GM18858 (cell line): ENCODE measurements at regions not wholly inside any gene's neighbourhood (a gene's known extent, or its start where the extent isn't known, plus 50 kb on each side); places are given as distances from the start of the nearest gene placed in this dataset.
"Not testable (repeated sequence)": the region's sequence is repeated elsewhere in the genome, so short reads cannot be mapped to it uniquely, and the experiment has no call there.

ENCODE experiments used
- ATAC-seq: cut with Tn5 transposase; IDR thresholded peaks from one replicate; pipeline ENCODE4 v1.9.1; 2021; ENCODE audit not compliant: unreplicated experiment

- no peak for ATAC-seq
Observed at GRCh38 chr2:193841384-193842150, 1646.8 kb upstream of the TMEFF2 start.

DNA sequence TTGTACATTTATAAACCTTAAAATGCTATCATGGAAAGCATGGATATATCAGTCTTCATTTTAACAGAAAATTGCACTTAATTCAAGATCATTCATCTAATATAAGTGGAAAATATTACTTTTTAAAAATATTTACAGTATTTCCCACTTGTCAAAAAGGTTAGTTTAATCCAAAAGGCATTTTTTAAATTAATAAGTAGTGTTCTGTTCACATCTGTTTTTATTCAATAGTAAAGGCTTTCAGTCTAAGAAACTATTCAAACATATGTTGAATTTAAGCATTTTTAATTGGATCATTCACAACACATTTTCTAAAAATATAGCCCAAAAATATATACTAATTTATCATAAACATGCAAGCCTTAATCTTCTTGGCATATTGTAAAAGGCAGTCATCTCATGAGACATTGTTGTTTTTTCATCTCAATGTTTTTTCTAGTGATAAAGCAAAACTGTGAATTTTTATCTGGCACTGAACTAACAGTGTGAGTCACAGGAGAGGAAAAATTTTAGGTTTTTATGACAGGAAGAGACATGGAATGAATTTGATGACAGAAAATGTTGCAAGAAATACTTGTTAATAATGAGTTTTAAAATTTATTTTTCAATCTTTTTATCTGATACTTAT is 1642.5 kb upstream of the TMEFF2 start:
- no peak for ATAC-seq

- not testable (repeated sequence) for ATAC-seq
Observed at GRCh38 chr2:193836424-193837006, 1641.8 kb upstream of the TMEFF2 start.

DNA sequence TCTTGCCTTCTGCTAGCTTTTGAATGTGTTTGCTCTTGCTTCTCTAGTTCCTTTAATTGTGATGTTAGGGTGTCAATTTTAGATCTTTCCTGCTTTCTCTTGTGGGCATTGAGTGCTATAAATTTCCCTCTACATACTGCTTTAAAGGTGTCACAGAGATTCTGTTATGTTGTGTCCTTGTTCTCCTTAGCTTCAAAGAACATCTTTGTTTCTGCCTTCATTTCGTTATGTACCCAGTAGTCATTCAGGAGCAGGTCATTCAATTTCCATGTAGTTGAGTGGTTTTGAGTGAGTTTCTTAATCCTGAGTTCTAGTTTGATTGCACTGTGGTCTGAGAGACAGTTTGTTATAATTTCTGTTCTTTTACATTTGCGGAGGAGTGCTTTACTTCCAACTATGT is 1639.2 kb upstream of the TMEFF2 start:
- not testable (repeated sequence) for ATAC-seq

- no peak for ATAC-seq
Observed at GRCh38 chr2:193824474-193824873, 1629.7 kb upstream of the TMEFF2 start.

GRCh38 chr2:193818801-193819499 is 1624.2 kb upstream of the TMEFF2 start:
- no peak for ATAC-seq

DNA sequence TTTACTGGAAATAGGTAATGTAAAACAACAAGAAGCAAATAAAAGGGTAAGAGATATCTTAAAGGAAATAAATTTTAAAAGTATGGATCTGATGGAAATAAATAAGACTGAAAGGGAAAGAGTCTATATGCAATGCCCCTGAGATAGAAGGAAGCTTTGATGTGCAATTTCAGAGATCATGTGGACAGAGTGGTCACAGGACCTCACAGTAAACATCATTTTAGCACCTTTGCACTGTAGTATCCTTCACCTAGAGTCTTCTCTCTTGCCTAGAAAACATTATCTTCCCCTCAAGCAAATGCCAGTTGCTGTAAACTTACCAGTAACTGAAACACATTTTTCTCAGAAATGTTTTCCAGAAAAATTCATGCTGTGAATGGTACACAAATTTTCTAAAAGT is 1621.3 kb upstream of the TMEFF2 start:
- no peak for ATAC-seq

DNA sequence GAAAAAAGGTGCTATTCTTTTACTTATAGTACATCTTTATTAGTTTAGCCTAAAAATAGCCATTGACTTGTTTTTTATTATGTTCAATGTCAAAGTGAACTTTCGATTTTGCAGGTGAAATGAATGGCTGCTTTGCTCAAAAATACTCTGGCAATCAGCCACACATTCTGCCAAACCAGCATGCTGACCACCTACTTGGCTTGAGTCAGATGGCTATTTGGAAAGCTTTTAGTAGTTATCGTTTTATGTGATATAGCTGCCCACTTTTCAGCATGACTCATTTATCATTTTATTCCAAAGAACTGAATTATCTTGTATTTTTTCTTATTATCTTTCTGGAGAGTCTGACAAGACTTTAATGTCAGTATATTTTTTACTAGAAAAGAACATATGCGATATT is 1615.8 kb upstream of the TMEFF2 start:
- no peak for ATAC-seq

GRCh38 chr2:193808877-193809276 is 1614.1 kb upstream of the TMEFF2 start:
- ATAC-seq = no peak

DNA sequence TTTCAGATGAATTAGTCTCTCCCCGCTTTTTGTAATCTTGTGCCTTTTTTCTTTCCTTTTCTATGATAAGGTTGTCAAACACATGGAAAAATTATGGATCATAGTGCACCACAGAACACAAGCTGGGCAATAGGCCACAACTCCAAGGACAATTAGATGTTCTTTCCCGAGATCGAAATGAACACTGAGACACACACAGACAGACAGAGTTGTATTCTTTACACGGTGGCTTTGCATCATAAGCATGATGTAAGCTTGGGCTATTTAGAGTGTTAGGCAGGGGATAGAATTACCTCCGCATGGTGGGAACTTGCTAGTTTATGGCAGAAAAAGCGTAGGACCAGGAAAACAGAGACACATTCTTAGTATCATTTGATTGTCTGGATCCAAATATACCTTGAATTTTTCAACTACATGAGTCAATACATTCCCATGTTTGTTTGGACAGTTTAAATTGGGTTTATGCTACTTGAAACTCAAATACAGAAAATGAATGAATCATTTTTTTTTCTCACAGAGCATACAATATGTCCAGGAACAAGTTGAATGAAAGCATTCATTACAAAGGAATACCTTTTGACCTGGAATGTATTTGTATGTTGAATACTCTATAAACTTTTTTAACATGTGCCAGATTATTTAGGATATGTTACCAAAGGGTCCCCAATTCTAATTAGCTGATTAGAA is 1611.5 kb upstream of the TMEFF2 start:
- ATAC-seq = no peak

GRCh38 chr2:193796847-193797246 is 1602.1 kb upstream of the TMEFF2 start:
- no peak for ATAC-seq

DNA sequence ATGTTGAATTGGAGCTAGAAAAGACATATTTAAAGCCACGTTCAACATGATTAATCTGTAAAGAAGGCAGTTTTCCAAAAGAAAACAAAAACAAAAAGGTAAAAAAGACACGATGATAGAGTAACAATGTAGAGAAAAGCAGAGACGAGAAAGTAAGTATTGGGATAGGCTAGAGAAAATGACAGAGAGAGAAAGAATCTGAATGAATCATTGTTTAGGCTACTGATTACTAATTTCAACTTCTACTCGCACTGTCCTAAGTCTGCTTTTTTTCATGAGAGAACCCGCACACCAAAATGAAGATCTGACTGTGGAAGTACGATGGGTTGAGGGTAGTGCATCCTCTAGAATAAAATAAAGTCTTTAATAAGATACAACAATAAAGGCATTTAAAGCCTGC is 1599.2 kb upstream of the TMEFF2 start:
- ATAC-seq = no peak

GRCh38 chr2:193783681-193784080 is 1588.9 kb upstream of the TMEFF2 start:
- no peak for ATAC-seq

DNA sequence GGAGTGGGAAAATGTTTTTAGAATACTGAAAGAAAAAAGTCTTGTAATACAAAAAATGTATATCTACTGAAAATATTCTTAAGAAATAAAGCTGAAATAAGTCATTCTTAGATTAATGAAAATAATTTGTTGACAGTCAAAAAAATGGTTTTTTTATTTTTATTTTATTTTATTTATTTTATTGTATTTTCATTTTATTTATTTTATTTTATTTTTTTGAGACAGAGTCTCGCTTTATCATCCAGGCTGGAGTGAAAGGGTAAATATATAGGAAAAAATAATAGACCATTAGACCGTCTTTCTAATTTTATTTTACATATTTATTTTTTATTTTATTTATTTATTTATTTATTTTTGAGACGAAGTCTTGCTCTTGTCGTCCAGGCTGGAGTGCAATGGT is 1583.6 kb upstream of the TMEFF2 start:
- no peak for ATAC-seq

DNA sequence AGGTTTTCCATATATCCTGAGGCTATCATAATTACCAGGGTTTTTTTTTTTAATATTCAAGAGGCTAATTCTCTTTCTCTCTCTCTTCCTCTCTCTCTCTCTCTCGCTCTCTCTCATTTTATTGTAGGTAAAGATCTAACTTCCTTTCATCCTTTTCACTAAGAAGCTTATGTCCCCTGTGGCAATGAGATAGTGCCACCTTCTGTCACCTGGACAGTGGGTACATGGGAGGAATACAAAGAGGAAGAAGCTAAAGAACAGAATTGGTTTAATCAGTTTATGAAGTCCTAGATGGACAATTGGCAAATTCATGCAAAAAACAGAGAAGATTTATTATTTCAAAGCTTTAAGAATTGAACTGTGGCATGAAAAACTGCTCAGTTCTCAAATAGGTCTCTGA is 1582.3 kb upstream of the TMEFF2 start:
- no peak for ATAC-seq

- ATAC-seq = no peak
Observed at GRCh38 chr2:193774166-193774565, 1579.4 kb upstream of the TMEFF2 start.

GRCh38 chr2:193751299-193751698 is 1556.6 kb upstream of the TMEFF2 start:
- ATAC-seq = no peak

GRCh38 chr2:193749485-193749884 is 1554.8 kb upstream of the TMEFF2 start:
- ATAC-seq = no peak

DNA sequence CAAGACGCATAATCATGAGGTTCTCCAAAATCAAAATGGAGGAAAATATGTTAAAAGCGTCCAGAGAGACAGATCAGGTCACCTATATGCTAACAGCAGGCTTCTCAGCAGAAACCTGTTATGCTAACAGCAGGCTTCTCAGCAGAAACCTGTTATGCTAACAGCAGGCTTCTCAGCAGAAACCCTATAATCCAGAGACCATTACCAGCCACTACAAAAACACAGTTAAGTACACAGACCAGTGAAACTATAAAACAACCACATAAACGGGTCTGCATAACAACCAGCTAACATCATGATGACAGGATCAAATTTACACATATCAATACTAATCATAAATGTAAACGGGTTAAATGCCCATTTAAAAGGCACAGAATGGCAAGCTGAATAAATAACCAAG is 1548.4 kb upstream of the TMEFF2 start:
- ATAC-seq = no peak

- no peak for ATAC-seq
Observed at GRCh38 chr2:193738892-193739291, 1544.2 kb upstream of the TMEFF2 start.

- no peak for ATAC-seq
Observed at GRCh38 chr2:193712912-193713311, 1518.2 kb upstream of the TMEFF2 start.
